ENCODE measurements at regions not wholly inside any gene's neighbourhood (a gene's known extent, or its start where the extent isn't known, plus 50 kb on each side); places are given as distances from the start of the nearest gene placed in this dataset.

- TF ChIP-seq, protein P1, sequence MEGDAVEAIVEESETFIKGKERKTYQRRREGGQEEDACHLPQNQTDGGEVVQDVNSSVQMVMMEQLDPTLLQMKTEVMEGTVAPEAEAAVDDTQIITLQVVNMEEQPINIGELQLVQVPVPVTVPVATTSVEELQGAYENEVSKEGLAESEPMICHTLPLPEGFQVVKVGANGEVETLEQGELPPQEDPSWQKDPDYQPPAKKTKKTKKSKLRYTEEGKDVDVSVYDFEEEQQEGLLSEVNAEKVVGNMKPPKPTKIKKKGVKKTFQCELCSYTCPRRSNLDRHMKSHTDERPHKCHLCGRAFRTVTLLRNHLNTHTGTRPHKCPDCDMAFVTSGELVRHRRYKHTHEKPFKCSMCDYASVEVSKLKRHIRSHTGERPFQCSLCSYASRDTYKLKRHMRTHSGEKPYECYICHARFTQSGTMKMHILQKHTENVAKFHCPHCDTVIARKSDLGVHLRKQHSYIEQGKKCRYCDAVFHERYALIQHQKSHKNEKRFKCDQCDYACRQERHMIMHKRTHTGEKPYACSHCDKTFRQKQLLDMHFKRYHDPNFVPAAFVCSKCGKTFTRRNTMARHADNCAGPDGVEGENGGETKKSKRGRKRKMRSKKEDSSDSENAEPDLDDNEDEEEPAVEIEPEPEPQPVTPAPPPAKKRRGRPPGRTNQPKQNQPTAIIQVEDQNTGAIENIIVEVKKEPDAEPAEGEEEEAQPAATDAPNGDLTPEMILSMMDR (IDR thresholded peaks at IDR 0.05): no peak
- TF ChIP-seq, protein P2, sequence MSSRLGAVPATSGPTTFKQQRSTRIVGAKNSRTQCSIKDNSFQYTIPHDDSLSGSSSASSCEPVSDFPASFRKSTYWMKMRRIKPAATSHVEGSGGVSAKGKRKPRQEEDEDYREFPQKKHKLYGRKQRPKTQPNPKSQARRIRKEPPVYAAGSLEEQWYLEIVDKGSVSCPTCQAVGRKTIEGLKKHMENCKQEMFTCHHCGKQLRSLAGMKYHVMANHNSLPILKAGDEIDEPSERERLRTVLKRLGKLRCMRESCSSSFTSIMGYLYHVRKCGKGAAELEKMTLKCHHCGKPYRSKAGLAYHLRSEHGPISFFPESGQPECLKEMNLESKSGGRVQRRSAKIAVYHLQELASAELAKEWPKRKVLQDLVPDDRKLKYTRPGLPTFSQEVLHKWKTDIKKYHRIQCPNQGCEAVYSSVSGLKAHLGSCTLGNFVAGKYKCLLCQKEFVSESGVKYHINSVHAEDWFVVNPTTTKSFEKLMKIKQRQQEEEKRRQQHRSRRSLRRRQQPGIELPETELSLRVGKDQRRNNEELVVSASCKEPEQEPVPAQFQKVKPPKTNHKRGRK (CRISPR knock-in tag; IDR thresholded peaks at IDR 0.05; ENCODE audit: borderline replicate concordance): no peak
- TF ChIP-seq, protein P3, sequence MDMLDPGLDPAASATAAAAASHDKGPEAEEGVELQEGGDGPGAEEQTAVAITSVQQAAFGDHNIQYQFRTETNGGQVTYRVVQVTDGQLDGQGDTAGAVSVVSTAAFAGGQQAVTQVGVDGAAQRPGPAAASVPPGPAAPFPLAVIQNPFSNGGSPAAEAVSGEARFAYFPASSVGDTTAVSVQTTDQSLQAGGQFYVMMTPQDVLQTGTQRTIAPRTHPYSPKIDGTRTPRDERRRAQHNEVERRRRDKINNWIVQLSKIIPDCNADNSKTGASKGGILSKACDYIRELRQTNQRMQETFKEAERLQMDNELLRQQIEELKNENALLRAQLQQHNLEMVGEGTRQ (CRISPR knock-in tag; IDR thresholded peaks at IDR 0.05): no peak
- TF ChIP-seq TP53 (CRISPR knock-in tag; IDR thresholded peaks at IDR 0.05): no peak
- TF ChIP-seq ARID4B (CRISPR knock-in tag; IDR thresholded peaks at IDR 0.05; ENCODE audit: borderline replicate concordance): no peak
- TF ChIP-seq PREB (CRISPR knock-in tag; IDR thresholded peaks at IDR 0.05; ENCODE audit: borderline replicate concordance): no peak
- TF ChIP-seq MLX (CRISPR knock-in tag; IDR thresholded peaks at IDR 0.05): no peak
These were observed 296.7 kb upstream of the KCNH7 start for GRCh38 chr2:163135256-163135655.

Data from WTC11 (cell line).